CD14-positive monocyte (primary cell): ENCODE measurements at regions not wholly inside any gene's neighbourhood (a gene's known extent, or its start where the extent isn't known, plus 50 kb on each side); places are given as distances from the start of the nearest gene placed in this dataset.

Experiments used
- DNase-seq, 3 donors: peaks; one replicate each; pipeline ENCODE4 v3.0.0-alpha.2; 2011 to 2022
- H2AFZ ChIP-seq: 2 replicates; pipeline ENCODE4 v1.6.0; 2012; ENCODE audit warnings: mild to moderate bottlenecking, low read depth, low read length, inconsistent platforms; ENCODE audit not compliant: insufficient read depth, poor library complexity, severe bottlenecking
- H3K27ac ChIP-seq, 2 donors: 1 replicate in 1 of 2; 2 replicates in 1 of 2; pipeline ENCODE4 v1.5.1; 2012 to 2013; ENCODE audit warnings: low read length in 2 of 2, control low read depth in 1 of 2, inconsistent platforms in 1 of 2, low read depth in 1 of 2, mild to moderate bottlenecking in 1 of 2
- H3K27me3 ChIP-seq, 2 donors: one replicate each; pipeline versions ENCODE4 v1.6.0 to v1.6.1; 2011 to 2013; ENCODE audit warnings: low read length in 2 of 2; ENCODE audit not compliant: control insufficient read depth in 2 of 2, insufficient read depth in 2 of 2
- H3K36me3 ChIP-seq, 2 donors: replicated peaks in 1 of 2; 1 replicate in 1 of 2; 2 replicates in 1 of 2; pipeline versions ENCODE4 v1.5.1 to v1.6.1; 2012 to 2013; ENCODE audit warnings: low read length in 2 of 2, control low read depth in 1 of 2, inconsistent platforms in 1 of 2, mild to moderate bottlenecking in 1 of 2; ENCODE audit not compliant: insufficient read depth in 2 of 2, control insufficient read depth in 1 of 2
- H3K4me1 ChIP-seq, 2 donors: 1 replicate in 1 of 2; 2 replicates in 1 of 2; pipeline versions ENCODE4 v1.5.1 to v1.6.1; 2012 to 2013; ENCODE audit warnings: low read length in 2 of 2, control low read depth in 1 of 2, inconsistent platforms in 1 of 2, mild to moderate bottlenecking in 1 of 2, moderate library complexity in 1 of 2; ENCODE audit not compliant: insufficient read depth in 2 of 2, control insufficient read depth in 1 of 2
- H3K4me2 ChIP-seq: replicated peaks from 2 replicates; pipeline ENCODE3; 2012; ENCODE audit warnings: low read length, moderate library complexity, mild to moderate bottlenecking; ENCODE audit not compliant: poor library complexity, severe bottlenecking; ENCODE audit errors: extremely low read depth
- H3K4me3 ChIP-seq, 3 experiments: fragments of 200-600 bp in 1 of 3; sonication (generic) in 1 of 3; replicated peaks in 1 of 3; 1 replicate in 2 of 3; 2 replicates in 1 of 3; pipeline ENCODE4 v1.5.1; 2011 to 2013; ENCODE audit warnings: low read length in 3 of 3, mild to moderate bottlenecking in 3 of 3, control low read depth in 2 of 3, low read depth in 2 of 3, inconsistent platforms in 1 of 3, moderate library complexity in 1 of 3
- H3K79me2 ChIP-seq: 2 replicates; pipeline ENCODE4 v1.6.0; 2012; ENCODE audit warnings: mild to moderate bottlenecking, control low read depth, inconsistent platforms, low read length, moderate library complexity; ENCODE audit not compliant: insufficient read depth
- H3K9ac ChIP-seq: 2 replicates; pipeline ENCODE4 v1.6.0; 2017; ENCODE audit warnings: low read length, mild to moderate bottlenecking; ENCODE audit not compliant: insufficient read depth, poor library complexity, severe bottlenecking
- H3K9me3 ChIP-seq, 2 donors: replicated peaks in 1 of 2; 1 replicate in 1 of 2; 2 replicates in 1 of 2; pipeline versions ENCODE4 v1.5.1 to v1.6.1; 2012 to 2013; ENCODE audit warnings: low read length in 2 of 2, control low read depth in 1 of 2; ENCODE audit not compliant: control insufficient read depth in 1 of 2, insufficient read depth in 1 of 2
- H4K20me1 ChIP-seq: 2 replicates; pipeline ENCODE4 v1.6.0; 2012; ENCODE audit warnings: mild to moderate bottlenecking, low read length, control low read depth, moderate library complexity; ENCODE audit not compliant: insufficient read depth
- H3K27ac Mint-ChIP-seq, 7 donors: one replicate each; pipeline ENCODE4 v1.8.0; 2020; ENCODE audit warnings: mild to moderate bottlenecking in 7 of 7, mixed read lengths in 7 of 7, moderate library complexity in 6 of 7, inconsistent platforms in 2 of 7
- H3K27me3 Mint-ChIP-seq, 3 donors: one replicate each; pipeline ENCODE4 v1.8.0; 2021 to 2022; ENCODE audit warnings: low read depth in 3 of 3, mild to moderate bottlenecking in 3 of 3, mixed read lengths in 3 of 3, moderate library complexity in 3 of 3, inconsistent platforms in 1 of 3
- H3K36me3 Mint-ChIP-seq, 2 donors: one replicate each; pipeline ENCODE4 v1.8.0; 2020; ENCODE audit warnings: mixed read lengths in 2 of 2, inconsistent platforms in 1 of 2, mild to moderate bottlenecking in 1 of 2
- H3K4me1 Mint-ChIP-seq: one replicate; pipeline ENCODE4 v1.8.0; 2020; ENCODE audit warnings: mild to moderate bottlenecking, mixed read lengths
- H3K4me3 Mint-ChIP-seq, 2 donors: one replicate each; pipeline ENCODE4 v1.8.0; 2020; ENCODE audit warnings: mild to moderate bottlenecking in 2 of 2, mixed read lengths in 2 of 2, moderate library complexity in 1 of 2
- H3K9me3 Mint-ChIP-seq, 7 donors: one replicate each; pipeline ENCODE4 v1.8.0; 2020 to 2022; ENCODE audit warnings: mixed read lengths in 7 of 7, mild to moderate bottlenecking in 6 of 7, moderate library complexity in 6 of 7, inconsistent platforms in 2 of 7
- CTCF ChIP-seq: fragments of 200-600 bp; IDR thresholded peaks from one replicate; pipeline ENCODE4 v1.8.0; 2022; ENCODE audit warnings: antibody characterized with exemption, mild to moderate bottlenecking
- WGBS: methylation state at CpG from one replicate; pipeline ENCODE4 v1.1.5; 2013; ENCODE audit warnings: missing lambda C conversion rate; ENCODE audit not compliant: insufficient coverage; 5-methylcytosine and 5-hydroxymethylcytosine counted together
- intact Hi-C, 2 donors: fragments of 100-400 bp; cut with micrococcal nuclease; formaldehyde crosslinking; loops; one replicate each; pipeline versions ENCODE4 v1.15.0 to v1.15.1; 2023

GRCh38 chr6:149230712-149231460, 86.6 kb upstream of the TAB2 start:
- peak overlapping the region; percentile 12 to 86 (median 71) for H3K27ac Mint-ChIP-seq
- Histone ChIP-seq H3K9ac (no peak overlapping the region), H3K9me3 (no peaks in the 10 kb centered on the region), H3K4me3 (no peak overlapping the region), H3K4me2 (peak overlapping the region; percentile 18), H3K79me2 (no peaks in the 10 kb centered on the region), H3K36me3 (no peaks in the 10 kb centered on the region), H3K27ac (peak overlapping the region in 1 of 2 donors; percentile 57), H3K27me3 (no peaks in the 10 kb centered on the region), H4K20me1 (no peaks in the 10 kb centered on the region), H3K4me1 (peaks cover 56 to 59% of the 10 kb centered on the region in 2 donors), H2AFZ (no peak overlapping the region)
- TF ChIP-seq CTCF: no peak
- no CpG with 5 or more reads among the region's 5 CpGs for WGBS
- H3K27me3 Mint-ChIP-seq: no peaks in the 10 kb centered on the region
- H3K9me3 Mint-ChIP-seq: peaks cover 0 to under 1% (median 0%) of the 10 kb centered on the region in 7 donors
- peak overlapping the region in 1 of 2 donors; percentile 24 for H3K4me3 Mint-ChIP-seq
- H3K36me3 Mint-ChIP-seq: peaks cover 0 to 5% of the 10 kb centered on the region in 2 donors
- H3K4me1 Mint-ChIP-seq: peaks cover 59% of the 10 kb centered on the region
- intact Hi-C loops: loop anchor here in 1 of 2 donors (5.0 kb wide), 1 partner anchor 41 kb away; no protein-coding TSS in a partner anchor
- DNase-seq: peak in 2 of 3 donors; percentile 43 to 47

DNA sequence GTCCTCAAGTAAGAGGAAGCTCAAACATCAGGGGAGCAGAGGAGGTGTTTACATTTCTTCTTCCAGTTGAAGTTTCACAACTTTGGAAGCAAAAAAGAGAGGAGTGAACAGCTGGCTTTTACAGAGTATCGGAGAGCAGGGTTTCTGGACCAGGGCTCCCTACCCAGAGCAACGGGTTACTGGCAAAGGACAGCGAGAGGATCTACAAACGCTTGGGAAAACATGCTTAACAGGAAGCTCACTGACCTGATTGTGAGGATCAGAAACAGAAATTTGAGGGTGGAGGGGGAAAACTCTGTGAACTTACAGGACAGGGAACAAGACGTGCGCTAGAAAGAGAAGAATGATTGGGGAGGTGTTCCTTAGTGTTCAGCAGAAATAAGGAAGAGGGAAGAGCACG, 85.7 kb upstream of the TAB2 start:
- peaks cover 0 to 5% of the 10 kb centered on the region in 2 donors for H3K36me3 Mint-ChIP-seq

More for the DNA sequence above, 85.7 kb upstream of the TAB2 start:
- Histone ChIP-seq H3K9me3 (no peaks in the 10 kb centered on the region), H2AFZ (peak overlapping the region; percentile 69), H3K4me3 (peak overlapping the region in 2 of 3 experiments; percentile 33 to 57), H3K36me3 (no peaks in the 10 kb centered on the region), H3K4me1 (peaks cover 62 to 64% of the 10 kb centered on the region in 2 donors), H4K20me1 (no peaks in the 10 kb centered on the region), H3K27me3 (no peaks in the 10 kb centered on the region), H3K9ac (no peak overlapping the region), H3K27ac (peak overlapping the region; percentile 47 to 85), H3K4me2 (peak overlapping the region; percentile 56), H3K79me2 (no peaks in the 10 kb centered on the region)
- DNase-seq: peak in 2 of 3 donors; percentile 19 to 40
- no peak for TF ChIP-seq CTCF
- H3K4me1 Mint-ChIP-seq: peaks cover 61% of the 10 kb centered on the region
- H3K4me3 Mint-ChIP-seq: peak overlapping the region; percentile 35 to 62
- no peaks in the 10 kb centered on the region for H3K9me3 Mint-ChIP-seq
- peak overlapping the region; percentile 77 to 93 (median 89) for H3K27ac Mint-ChIP-seq
- no peaks in the 10 kb centered on the region for H3K27me3 Mint-ChIP-seq
- WGBS: 10% methylated on average over 4 of the region's 7 CpGs
- intact Hi-C loops: loop anchor here in 1 of 2 donors (2.0 to 5.0 kb wide), 2 partner anchors 21 to 41 kb away; no protein-coding TSS in a partner anchor
